SK-N-SH treated with all-trans-retinoic acid at 6 μM for 48 hours (cell line): ENCODE measurements at regions not wholly inside any gene's neighbourhood (a gene's known extent, or its start where the extent isn't known, plus 50 kb on each side); places are given as distances from the start of the nearest gene placed in this dataset.

Source experiments
- ATAC-seq: fragments of 200-7000 bp; cut with Tn5 transposase; 3 replicates; pipeline ENCODE4 v1.9.1; 2020; ENCODE audit warnings: mild to moderate bottlenecking, moderate library complexity
- ARNTL ChIP-seq: fragments of 450-650 bp; formaldehyde crosslinking; IDR thresholded peaks from 2 replicates; pipeline ENCODE4 v1.5.0; 2020; ENCODE audit warnings: low read depth, mild to moderate bottlenecking, moderate library complexity, borderline replicate concordance
- BACH2 ChIP-seq: fragments of 250-450 bp; sonication (Bioruptor Pico); IDR thresholded peaks from 2 replicates; pipeline ENCODE4 v1.9.0; 2021; ENCODE audit warnings: mild to moderate bottlenecking, borderline replicate concordance
- CREB5 ChIP-seq: fragments of 250-450 bp; sonication (Bioruptor Pico); IDR thresholded peaks from 2 replicates; pipeline ENCODE4 v1.5.1; 2020; ENCODE audit warnings: low read depth, mild to moderate bottlenecking, moderate library complexity
- CSDC2 ChIP-seq: fragments of 250-450 bp; sonication (Bioruptor Pico); IDR thresholded peaks from 2 replicates; pipeline ENCODE4 v1.5.0; 2020; ENCODE audit warnings: mild to moderate bottlenecking, moderate library complexity
- ESRRG ChIP-seq: fragments of 250-450 bp; sonication (Bioruptor Pico); IDR thresholded peaks from 2 replicates; pipeline ENCODE4 v1.6.1; 2021; ENCODE audit warnings: mild to moderate bottlenecking
- GLIS3 ChIP-seq: fragments of 250-450 bp; sonication (Bioruptor Pico); IDR thresholded peaks from 2 replicates; pipeline ENCODE4 v1.5.0; 2020; ENCODE audit warnings: mild to moderate bottlenecking, moderate library complexity
- ISL1 ChIP-seq: fragments of 250-450 bp; sonication (Bioruptor Pico); IDR thresholded peaks from 2 replicates; pipeline ENCODE4 v2.1.2; 2022; ENCODE audit warnings: mild to moderate bottlenecking, moderate library complexity
- PATZ1 ChIP-seq: fragments of 250-450 bp; sonication (Bioruptor Pico); IDR thresholded peaks from 2 replicates; pipeline ENCODE4 v1.8.0; 2020; ENCODE audit warnings: mild to moderate bottlenecking, moderate library complexity, borderline replicate concordance
- POU6F1 ChIP-seq: fragments of 250-450 bp; sonication (Bioruptor Pico); IDR thresholded peaks from 2 replicates; pipeline ENCODE4 v1.8.0; 2021; ENCODE audit warnings: low read depth, mild to moderate bottlenecking, moderate library complexity, borderline replicate concordance
- PPARA ChIP-seq: fragments of 250-450 bp; sonication (Bioruptor Pico); IDR thresholded peaks from 2 replicates; pipeline ENCODE4 v1.5.0; 2020; ENCODE audit warnings: mild to moderate bottlenecking, borderline replicate concordance
- RARB ChIP-seq: fragments of 250-450 bp; sonication (Bioruptor Pico); IDR thresholded peaks from 2 replicates; pipeline ENCODE4 v1.8.0; 2021; ENCODE audit warnings: mild to moderate bottlenecking, moderate library complexity
- SNAI2 ChIP-seq: fragments of 250-450 bp; sonication (Bioruptor Pico); IDR thresholded peaks from 2 replicates; pipeline ENCODE4 v1.5.0; 2020; ENCODE audit warnings: mild to moderate bottlenecking, moderate library complexity
- TCF4 ChIP-seq: fragments of 250-450 bp; sonication (Bioruptor Pico); IDR thresholded peaks from 2 replicates; pipeline ENCODE4 v1.8.0; 2021; ENCODE audit warnings: mild to moderate bottlenecking, moderate library complexity, borderline replicate concordance
- TOX ChIP-seq: fragments of 250-450 bp; sonication (Bioruptor Pico); IDR thresholded peaks from 2 replicates; pipeline ENCODE4 v1.8.0; 2021; ENCODE audit warnings: mild to moderate bottlenecking, moderate library complexity, borderline replicate concordance
- TSHZ2 ChIP-seq: fragments of 250-450 bp; sonication (Bioruptor Pico); IDR thresholded peaks from 2 replicates; pipeline ENCODE4 v1.5.0; 2020; ENCODE audit warnings: mild to moderate bottlenecking, moderate library complexity
- ZC3H10 ChIP-seq: fragments of 250-450 bp; sonication (Bioruptor Pico); IDR thresholded peaks from 2 replicates; pipeline ENCODE4 v1.5.1; 2021; ENCODE audit warnings: mild to moderate bottlenecking, moderate library complexity
- ZFP3 ChIP-seq: fragments of 250-450 bp; sonication (Bioruptor Pico); IDR thresholded peaks from 2 replicates; pipeline ENCODE4 v1.5.0; 2020; ENCODE audit warnings: mild to moderate bottlenecking, moderate library complexity
- ZFP30 ChIP-seq: fragments of 450-650 bp; formaldehyde crosslinking; IDR thresholded peaks from 2 replicates; pipeline ENCODE4 v1.5.0; 2022; ENCODE audit warnings: mild to moderate bottlenecking, moderate library complexity
- ZNF565 ChIP-seq: fragments of 450-650 bp; formaldehyde crosslinking; conservative IDR thresholded peaks from 2 replicates; pipeline ENCODE4 v1.5.0; 2020; ENCODE audit warnings: low read depth, mild to moderate bottlenecking, moderate library complexity
- ZNF70 ChIP-seq: fragments of 450-650 bp; formaldehyde crosslinking; IDR thresholded peaks from 2 replicates; pipeline ENCODE4 v1.5.0; 2020; ENCODE audit warnings: mild to moderate bottlenecking, moderate library complexity
- ZNF8 ChIP-seq: fragments of 450-650 bp; formaldehyde crosslinking; IDR thresholded peaks from 2 replicates; pipeline ENCODE4 v1.5.0; 2020; ENCODE audit warnings: mild to moderate bottlenecking, moderate library complexity

- TF ChIP-seq ARNTL (no peak), TSHZ2 (CRISPR knock-in tag) (no peak), CSDC2 (no peak), PATZ1 (CRISPR knock-in tag) (no peak), PPARA (CRISPR knock-in tag) (no peak), ESRRG (CRISPR knock-in tag) (no peak), ZNF565 (no peak), TOX (CRISPR knock-in tag) (no peak), ISL1 (no peak), BACH2 (CRISPR knock-in tag) (no peak), CREB5 (CRISPR knock-in tag) (no peak), ZFP30 (CRISPR knock-in tag) (no peak), SNAI2 (no peak), GLIS3 (no peak), ZNF70 (no peak), RARB (CRISPR knock-in tag) (no peak), ZC3H10 (no peak)
- no peak for ATAC-seq
Measured at GRCh38 chrX:39842281-39842973, 255.3 kb downstream of the BCOR start.

- ATAC-seq, result no peak
- TF ChIP-seq RARB (CRISPR knock-in tag), result no peak
- no peak for TF ChIP-seq ZNF565
- TF ChIP-seq POU6F1, result no peak
- no peak for TF ChIP-seq ISL1
- TF ChIP-seq SNAI2, result no peak
- TF ChIP-seq TSHZ2 (CRISPR knock-in tag), result no peak
- no peak for TF ChIP-seq GLIS3
- TF ChIP-seq ESRRG (CRISPR knock-in tag), result no peak
- no peak for TF ChIP-seq ZNF8 (CRISPR knock-in tag)
- TF ChIP-seq, all 23 proteins: peak for 0
Measured at GRCh38 chrX:39843318-39843717, 254.4 kb downstream of the BCOR start.

GRCh38 chrX:39845233-39845632 lies 252.5 kb downstream of the BCOR start:
- no peak for ATAC-seq
- TF ChIP-seq GLIS3 (no peak), ZFP3 (CRISPR knock-in tag) (no peak), ZFP30 (CRISPR knock-in tag) (no peak), ZNF70 (no peak), ZC3H10 (no peak), PATZ1 (CRISPR knock-in tag) (no peak), TOX (CRISPR knock-in tag) (no peak), ARNTL (no peak), CREB5 (CRISPR knock-in tag) (no peak), POU6F1 (no peak), TCF4 (CRISPR knock-in tag) (no peak), PPARA (CRISPR knock-in tag) (no peak)
